ENCODE measurements at regions not wholly inside any gene's neighbourhood (a gene's known extent, or its start where the extent isn't known, plus 50 kb on each side); places are given as distances from the start of the nearest gene placed in this dataset.

GRCh38 chr11:97961431-97961830, 1059.3 kb upstream of the CNTN5 start:
- TF ChIP-seq CTCF (IDR thresholded peaks at IDR 0.05; ENCODE audit: insufficient read depth, low read length, poor library complexity, severe bottlenecking) (no peak), EZH2phosphoT487 (conservative IDR thresholded peaks at IDR 0.05; ENCODE audit: low read length) (no peak)
